ENCODE measurements at regions not wholly inside any gene's neighbourhood (a gene's known extent, or its start where the extent isn't known, plus 50 kb on each side); places are given as distances from the start of the nearest gene placed in this dataset.

DNA sequence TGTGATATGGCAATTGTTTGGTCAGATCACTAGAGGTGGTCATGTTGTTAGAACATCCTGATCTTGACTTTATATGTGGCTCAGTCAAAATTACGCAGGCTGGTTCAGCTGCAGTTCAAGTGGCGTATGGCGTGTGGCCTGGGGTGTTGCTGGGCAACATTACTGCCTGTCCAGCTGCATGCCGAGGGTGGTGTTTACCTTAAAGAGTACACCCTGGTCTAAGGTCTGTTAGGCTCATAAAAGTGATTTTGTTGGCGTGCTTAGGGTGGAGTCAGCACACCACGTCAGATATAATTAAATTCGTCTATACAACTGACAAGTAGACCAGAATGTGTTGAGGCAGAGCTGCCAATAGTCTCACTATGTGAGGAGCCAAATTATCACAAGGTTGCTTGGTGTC lies 55.6 kb upstream of the NEDD9 start:
- TF ChIP-seq, protein P1, sequence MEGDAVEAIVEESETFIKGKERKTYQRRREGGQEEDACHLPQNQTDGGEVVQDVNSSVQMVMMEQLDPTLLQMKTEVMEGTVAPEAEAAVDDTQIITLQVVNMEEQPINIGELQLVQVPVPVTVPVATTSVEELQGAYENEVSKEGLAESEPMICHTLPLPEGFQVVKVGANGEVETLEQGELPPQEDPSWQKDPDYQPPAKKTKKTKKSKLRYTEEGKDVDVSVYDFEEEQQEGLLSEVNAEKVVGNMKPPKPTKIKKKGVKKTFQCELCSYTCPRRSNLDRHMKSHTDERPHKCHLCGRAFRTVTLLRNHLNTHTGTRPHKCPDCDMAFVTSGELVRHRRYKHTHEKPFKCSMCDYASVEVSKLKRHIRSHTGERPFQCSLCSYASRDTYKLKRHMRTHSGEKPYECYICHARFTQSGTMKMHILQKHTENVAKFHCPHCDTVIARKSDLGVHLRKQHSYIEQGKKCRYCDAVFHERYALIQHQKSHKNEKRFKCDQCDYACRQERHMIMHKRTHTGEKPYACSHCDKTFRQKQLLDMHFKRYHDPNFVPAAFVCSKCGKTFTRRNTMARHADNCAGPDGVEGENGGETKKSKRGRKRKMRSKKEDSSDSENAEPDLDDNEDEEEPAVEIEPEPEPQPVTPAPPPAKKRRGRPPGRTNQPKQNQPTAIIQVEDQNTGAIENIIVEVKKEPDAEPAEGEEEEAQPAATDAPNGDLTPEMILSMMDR (IDR thresholded peaks at IDR 0.05), result no peak
- TF ChIP-seq POLR2A (IDR thresholded peaks at IDR 0.05), result no peak

Measured in stomach (tissue), 4 donors.